B cell (primary cell): ENCODE measurements at regions not wholly inside any gene's neighbourhood (a gene's known extent, or its start where the extent isn't known, plus 50 kb on each side); places are given as distances from the start of the nearest gene placed in this dataset.

Experiments
- EZH2 ChIP-seq: IDR thresholded peaks from 2 replicates; pipeline ENCODE4 v1.6.1; 2012; ENCODE audit warnings: borderline replicate concordance, low read depth, mild to moderate bottlenecking, moderate library complexity, low read length; ENCODE audit not compliant: insufficient read depth, poor library complexity, severe bottlenecking
- TF ChIP-seq, protein P1 (sequence below): fragments of 200-600 bp; IDR thresholded peaks from one replicate; pipeline ENCODE4 v1.8.0; 2022; ENCODE audit warnings: antibody characterized with exemption, mild to moderate bottlenecking

DNA sequence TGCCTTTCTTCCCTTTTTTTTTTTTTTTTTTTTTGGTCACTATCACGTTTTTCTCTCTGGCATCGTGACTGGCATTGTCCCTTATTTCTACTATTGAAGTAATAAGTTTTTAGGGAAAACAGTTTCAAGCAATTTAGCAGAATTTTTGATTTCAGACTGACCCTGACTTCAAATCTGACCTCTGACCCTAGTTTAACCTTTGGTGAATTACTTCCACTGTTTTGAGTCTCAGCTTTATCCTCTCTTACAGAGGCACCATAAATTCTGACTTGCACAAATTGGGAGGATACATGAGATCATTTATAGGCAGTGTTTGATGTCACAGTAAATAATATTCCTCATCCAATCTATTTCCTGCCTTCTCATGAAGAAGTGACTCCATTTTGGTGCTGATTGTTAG is 187.0 kb downstream of the FASLG start:
- TF ChIP-seq, protein P1, sequence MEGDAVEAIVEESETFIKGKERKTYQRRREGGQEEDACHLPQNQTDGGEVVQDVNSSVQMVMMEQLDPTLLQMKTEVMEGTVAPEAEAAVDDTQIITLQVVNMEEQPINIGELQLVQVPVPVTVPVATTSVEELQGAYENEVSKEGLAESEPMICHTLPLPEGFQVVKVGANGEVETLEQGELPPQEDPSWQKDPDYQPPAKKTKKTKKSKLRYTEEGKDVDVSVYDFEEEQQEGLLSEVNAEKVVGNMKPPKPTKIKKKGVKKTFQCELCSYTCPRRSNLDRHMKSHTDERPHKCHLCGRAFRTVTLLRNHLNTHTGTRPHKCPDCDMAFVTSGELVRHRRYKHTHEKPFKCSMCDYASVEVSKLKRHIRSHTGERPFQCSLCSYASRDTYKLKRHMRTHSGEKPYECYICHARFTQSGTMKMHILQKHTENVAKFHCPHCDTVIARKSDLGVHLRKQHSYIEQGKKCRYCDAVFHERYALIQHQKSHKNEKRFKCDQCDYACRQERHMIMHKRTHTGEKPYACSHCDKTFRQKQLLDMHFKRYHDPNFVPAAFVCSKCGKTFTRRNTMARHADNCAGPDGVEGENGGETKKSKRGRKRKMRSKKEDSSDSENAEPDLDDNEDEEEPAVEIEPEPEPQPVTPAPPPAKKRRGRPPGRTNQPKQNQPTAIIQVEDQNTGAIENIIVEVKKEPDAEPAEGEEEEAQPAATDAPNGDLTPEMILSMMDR, result no peak
- no peak for TF ChIP-seq EZH2
